Spleen (tissue), 7 donors: ENCODE measurements at regions not wholly inside any gene's neighbourhood (a gene's known extent, or its start where the extent isn't known, plus 50 kb on each side); places are given as distances from the start of the nearest gene placed in this dataset.

Experiments
- CTCF ChIP-seq, 11 experiments: fragments of 200-600 bp in 7 of 11; fragments of 450-650 bp in 4 of 11; sonication (generic) in 4 of 11; IDR thresholded peaks in 8 of 11; conservative IDR thresholded peaks in 3 of 11; 1 replicate in 7 of 11; 2 replicates in 4 of 11; pipeline versions ENCODE4 v1.4.0 to v1.8.0; 2016 to 2021; ENCODE audit warnings: antibody characterized with exemption in 11 of 11, inconsistent platforms in 4 of 11, mild to moderate bottlenecking in 1 of 11
- POLR2AphosphoS5 ChIP-seq, 3 donors: sonication (generic); formaldehyde crosslinking; IDR thresholded peaks; one replicate each; pipeline ENCODE4 v1.5.1; 2017; ENCODE audit warnings: antibody characterized with exemption in 3 of 3
- donor health status: DM: no; HTN: no; CAD: no; lungs with moderate emphysema.
- donor health status: DM: no; HTN: no; CAD: no.
- donor health status: DM: no; HTN: no; CAD: no.

- TF ChIP-seq POLR2AphosphoS5 (IDR thresholded peaks at IDR 0.05), result no peak
- TF ChIP-seq CTCF (IDR thresholded peaks at IDR 0.05 in 8 of 11, conservative IDR thresholded peaks at IDR 0.05 in 3 of 11), result no peak
Measured at GRCh38 chr5:120882038-120882775, 418.1 kb downstream of the PRR16 start.
